NK-92 treated with Interleukin-12 subunit alpha and Interleukin-12 subunit beta, amount 100 ng/mL, for 24 hours (cell line): ENCODE measurements at regions not wholly inside any gene's neighbourhood (a gene's known extent, or its start where the extent isn't known, plus 50 kb on each side); places are given as distances from the start of the nearest gene placed in this dataset.

Source experiments
- DNase-seq: peaks from one replicate; lab custom pipeline; 2025; lab: John Stamatoyannopoulos, UW

- peak; percentile 2 for DNase-seq
Measured at GRCh38 chr4:18075823-18076433, 54.4 kb upstream of the LCORL start.

DNA sequence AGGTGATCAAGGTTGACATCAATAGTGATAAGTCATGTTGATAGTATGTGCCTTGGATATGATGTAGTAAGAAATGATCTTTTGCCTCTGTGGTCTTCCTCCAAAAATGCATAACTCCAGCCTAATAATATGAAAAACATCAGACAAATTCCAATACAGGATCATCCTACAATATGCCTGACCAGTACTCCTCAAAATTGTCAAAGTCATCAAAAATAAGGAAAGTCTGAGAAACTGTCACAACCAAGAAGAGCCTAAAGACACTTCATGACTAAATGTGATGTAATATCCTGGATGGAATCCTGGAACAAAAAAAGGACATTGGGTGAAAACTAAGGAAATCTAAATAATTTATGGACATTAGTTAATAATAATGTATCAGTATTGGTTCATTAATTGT lies 50.3 kb upstream of the LCORL start:
- no peak for DNase-seq
